ENCODE measurements at regions not wholly inside any gene's neighbourhood (a gene's known extent, or its start where the extent isn't known, plus 50 kb on each side); places are given as distances from the start of the nearest gene placed in this dataset.

DNA sequence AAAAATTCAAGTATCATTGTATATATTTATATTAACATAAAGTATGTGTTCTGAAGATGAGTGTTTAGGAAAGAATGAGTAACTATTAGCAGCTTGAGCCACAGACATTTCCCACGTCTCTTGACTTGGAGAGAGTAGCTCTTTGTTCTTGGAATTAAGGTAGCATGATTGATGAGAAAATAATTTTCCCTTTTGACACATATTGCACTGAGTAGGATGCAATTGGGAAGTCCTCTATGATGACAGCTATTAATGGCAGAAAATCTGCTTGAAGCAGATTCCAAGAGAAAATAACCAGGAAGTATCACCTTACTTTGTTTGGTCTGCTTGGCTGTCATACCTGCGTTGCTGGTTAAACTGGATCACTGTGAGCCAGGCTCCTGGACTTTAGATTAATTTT lies 204.8 kb downstream of the TLE4 start:
- Histone ChIP-seq H2AK5ac (ENCODE audit: low read depth, low read length) (no peak overlapping the region), H3K4me3 (ENCODE audit: extremely low read depth in 1 of 4, insufficient read depth in 2 of 4, low read depth in 3 of 4, low read length in 4 of 4) (no peak overlapping the region), H3K14ac (ENCODE audit: insufficient read length) (no peak overlapping the region), H3K79me1 (ENCODE audit: low read depth, low read length) (no peaks in the 10 kb centered on the region), H2BK15ac (ENCODE audit: low read length) (no peak overlapping the region), H3K79me2 (ENCODE audit: control insufficient read depth in 1 of 2, insufficient read depth in 2 of 2, low read length in 2 of 2) (no peaks in the 10 kb centered on the region), H3K23me2 (ENCODE audit: low read depth, low read length) (no peaks in the 10 kb centered on the region), H2AFZ (ENCODE audit: low read length) (no peak overlapping the region), H3K27me3 (replicated peaks in 1 of 4; ENCODE audit: control insufficient read depth in 3 of 4, extremely low read depth in 1 of 4, insufficient read depth in 3 of 4, low read length in 3 of 4) (no peaks in the 10 kb centered on the region), H3K9me3 (ENCODE audit: insufficient read depth in 2 of 2, low read depth in 1 of 2, low read length in 1 of 2) (no peaks in the 10 kb centered on the region), H4K5ac (ENCODE audit: insufficient read length, low read depth, low read length) (no peak overlapping the region), H2BK12ac (ENCODE audit: low read depth, low read length) (no peak overlapping the region), H3K27ac (ENCODE audit: low read depth, low read length) (no peak overlapping the region), H3K9ac (replicated peaks in 1 of 4; ENCODE audit: extremely low read depth in 1 of 4, low read depth in 3 of 4, low read length in 3 of 4) (no peak overlapping the region), H3K56ac (replicated peaks; ENCODE audit: insufficient read length, low read depth, low read length) (no peak overlapping the region), H3K4me1 (replicated peaks in 1 of 4; ENCODE audit: control insufficient read depth in 3 of 4, insufficient read depth in 4 of 4, low read length in 3 of 4) (no peaks in the 10 kb centered on the region), H2BK5ac (ENCODE audit: low read depth, low read length) (no peak overlapping the region), H3K23ac (ENCODE audit: insufficient read length) (no peak overlapping the region), H3K4ac (replicated peaks; ENCODE audit: insufficient read length, low read depth, low read length) (no peak overlapping the region), H3K18ac (ENCODE audit: extremely low read depth, low read length) (no peak overlapping the region), H3K36me3 (ENCODE audit: control insufficient read depth in 2 of 4, insufficient read depth in 4 of 4, low read length in 3 of 4) (no peaks in the 10 kb centered on the region), H4K20me1 (replicated peaks in 1 of 2; ENCODE audit: control insufficient read depth in 1 of 2, insufficient read depth in 2 of 2, low read length in 2 of 2) (no peaks in the 10 kb centered on the region), H3K4me2 (ENCODE audit: insufficient read depth in 1 of 2, low read depth in 2 of 2, low read length in 2 of 2) (no peak overlapping the region), H2BK20ac (ENCODE audit: low read length) (no peak overlapping the region), H4K8ac (ENCODE audit: extremely low read depth, insufficient read depth, low read length) (no peak overlapping the region), H4K91ac (replicated peaks; ENCODE audit: insufficient read length, low read length) (no peak overlapping the region), H2BK120ac (replicated peaks; ENCODE audit: low read depth, low read length) (no peak overlapping the region)
- no peak for DNase-seq (ENCODE audit: low read depth in 1 of 2, low spot score in 2 of 2)
- 88% methylated on average over 2 of the region's 2 CpGs; no CpG with 5 or more reads in 1 of the 2 experiments for WGBS, 2 experiments (ENCODE audit: extremely low coverage in 1 of 2, insufficient coverage in 1 of 2, insufficient read length in 1 of 2, insufficient replicate concordance in 2 of 2, low coverage in 1 of 2, low lambda C conversion rate in 2 of 2, missing lambda C conversion rate in 1 of 2)
- ChIA-PET CTCF (ENCODE audit: partially characterized antibody) (interaction anchor here (2.8 kb wide), 1 partner anchor 18 kb away, joined by 5 read pairs; no protein-coding TSS in a partner anchor), POLR2A (ENCODE audit: partially characterized antibody) (no interaction called here)
- no peak for FAIRE-seq
- TF ChIP-seq, protein P1, sequence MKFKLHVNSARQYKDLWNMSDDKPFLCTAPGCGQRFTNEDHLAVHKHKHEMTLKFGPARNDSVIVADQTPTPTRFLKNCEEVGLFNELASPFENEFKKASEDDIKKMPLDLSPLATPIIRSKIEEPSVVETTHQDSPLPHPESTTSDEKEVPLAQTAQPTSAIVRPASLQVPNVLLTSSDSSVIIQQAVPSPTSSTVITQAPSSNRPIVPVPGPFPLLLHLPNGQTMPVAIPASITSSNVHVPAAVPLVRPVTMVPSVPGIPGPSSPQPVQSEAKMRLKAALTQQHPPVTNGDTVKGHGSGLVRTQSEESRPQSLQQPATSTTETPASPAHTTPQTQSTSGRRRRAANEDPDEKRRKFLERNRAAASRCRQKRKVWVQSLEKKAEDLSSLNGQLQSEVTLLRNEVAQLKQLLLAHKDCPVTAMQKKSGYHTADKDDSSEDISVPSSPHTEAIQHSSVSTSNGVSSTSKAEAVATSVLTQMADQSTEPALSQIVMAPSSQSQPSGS (IDR thresholded peaks at IDR 0.05; ENCODE audit: low read length) = no peak
- TF ChIP-seq SIX5 (IDR thresholded peaks at IDR 0.05; ENCODE audit: low read depth, low read length) (no peak), RXRA (IDR thresholded peaks at IDR 0.05; ENCODE audit: insufficient read depth, low read depth, low read length) (no peak), JUN (IDR thresholded peaks at IDR 0.05; ENCODE audit: low read depth, low read length) (no peak), JUND (IDR thresholded peaks at IDR 0.05; ENCODE audit: low read length) (no peak), POLR2A (IDR thresholded peaks at IDR 0.05; ENCODE audit: control extremely low read depth in 1 of 2, low read depth in 2 of 2, low read length in 2 of 2) (no peak), TEAD4 (IDR thresholded peaks at IDR 0.05; ENCODE audit: low read depth, low read length) (no peak), POU5F1 (IDR thresholded peaks at IDR 0.05; ENCODE audit: low read depth, low read length) (no peak), CHD2 (IDR thresholded peaks at IDR 0.05; ENCODE audit: low read length) (no peak), TBP (IDR thresholded peaks at IDR 0.05; ENCODE audit: low read depth, low read length) (no peak), CHD1 (IDR thresholded peaks at IDR 0.05; ENCODE audit: low read depth, low read length) (no peak), ASH2L (IDR thresholded peaks at IDR 0.05; ENCODE audit: low read length) (no peak), FOSL1 (IDR thresholded peaks at IDR 0.05; ENCODE audit: insufficient read depth, low read depth, low read length) (no peak)
- TF ChIP-seq, protein P2, sequence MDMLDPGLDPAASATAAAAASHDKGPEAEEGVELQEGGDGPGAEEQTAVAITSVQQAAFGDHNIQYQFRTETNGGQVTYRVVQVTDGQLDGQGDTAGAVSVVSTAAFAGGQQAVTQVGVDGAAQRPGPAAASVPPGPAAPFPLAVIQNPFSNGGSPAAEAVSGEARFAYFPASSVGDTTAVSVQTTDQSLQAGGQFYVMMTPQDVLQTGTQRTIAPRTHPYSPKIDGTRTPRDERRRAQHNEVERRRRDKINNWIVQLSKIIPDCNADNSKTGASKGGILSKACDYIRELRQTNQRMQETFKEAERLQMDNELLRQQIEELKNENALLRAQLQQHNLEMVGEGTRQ (IDR thresholded peaks at IDR 0.05; ENCODE audit: low read length) = no peak
